ENCODE measurements at regions not wholly inside any gene's neighbourhood (a gene's known extent, or its start where the extent isn't known, plus 50 kb on each side); places are given as distances from the start of the nearest gene placed in this dataset.

DNA sequence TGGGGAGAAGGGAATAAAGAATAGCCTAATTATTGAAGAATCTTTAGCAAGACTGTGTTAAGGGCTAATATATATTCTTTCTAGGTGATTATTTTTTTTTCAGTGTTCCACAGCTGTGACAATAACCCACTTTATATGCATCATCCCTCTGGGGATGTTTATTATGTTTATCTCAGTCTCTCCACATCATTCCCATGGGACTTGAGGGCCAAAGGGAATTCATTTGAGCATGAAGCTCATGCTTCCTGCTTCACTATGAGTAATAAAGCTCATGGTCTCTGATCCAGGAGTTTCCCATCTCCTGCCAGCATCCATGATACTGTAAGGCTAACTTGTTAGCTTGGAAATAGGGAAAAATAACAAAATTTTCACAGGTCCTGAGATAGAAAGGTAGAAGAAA, 1888.4 kb downstream of the LRRC4C start:
- no peak for TF ChIP-seq POLR2A (IDR thresholded peaks at IDR 0.05)
- TF ChIP-seq, protein P1, sequence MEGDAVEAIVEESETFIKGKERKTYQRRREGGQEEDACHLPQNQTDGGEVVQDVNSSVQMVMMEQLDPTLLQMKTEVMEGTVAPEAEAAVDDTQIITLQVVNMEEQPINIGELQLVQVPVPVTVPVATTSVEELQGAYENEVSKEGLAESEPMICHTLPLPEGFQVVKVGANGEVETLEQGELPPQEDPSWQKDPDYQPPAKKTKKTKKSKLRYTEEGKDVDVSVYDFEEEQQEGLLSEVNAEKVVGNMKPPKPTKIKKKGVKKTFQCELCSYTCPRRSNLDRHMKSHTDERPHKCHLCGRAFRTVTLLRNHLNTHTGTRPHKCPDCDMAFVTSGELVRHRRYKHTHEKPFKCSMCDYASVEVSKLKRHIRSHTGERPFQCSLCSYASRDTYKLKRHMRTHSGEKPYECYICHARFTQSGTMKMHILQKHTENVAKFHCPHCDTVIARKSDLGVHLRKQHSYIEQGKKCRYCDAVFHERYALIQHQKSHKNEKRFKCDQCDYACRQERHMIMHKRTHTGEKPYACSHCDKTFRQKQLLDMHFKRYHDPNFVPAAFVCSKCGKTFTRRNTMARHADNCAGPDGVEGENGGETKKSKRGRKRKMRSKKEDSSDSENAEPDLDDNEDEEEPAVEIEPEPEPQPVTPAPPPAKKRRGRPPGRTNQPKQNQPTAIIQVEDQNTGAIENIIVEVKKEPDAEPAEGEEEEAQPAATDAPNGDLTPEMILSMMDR (IDR thresholded peaks at IDR 0.05) = no peak
